IMR-90 (cell line): ENCODE measurements at regions not wholly inside any gene's neighbourhood (a gene's known extent, or its start where the extent isn't known, plus 50 kb on each side); places are given as distances from the start of the nearest gene placed in this dataset.

Source experiments
- ATAC-seq: fragments of 200-7000 bp; cut with Tn5 transposase; 2 replicates; pipeline ENCODE4 v1.9.1; 2020; ENCODE audit warnings: low read depth, mild to moderate bottlenecking, moderate library complexity
- BruUV-seq: library from RNA; stranded (reverse); fragments of 400-500 nt; replicated peaks from 2 replicates; lab custom pipeline; 2021; lab: Mats Ljungman, UMichigan
- CTCF ChIA-PET: fragments of 300-600 bp; formaldehyde crosslinking; extraction: SDS; loops from one replicate; lab custom pipeline; 2021; ENCODE audit warnings: antibody characterized with exemption; lab: Yijun Ruan, JAX
- POLR2A ChIA-PET: fragments of 300-600 bp; sonication (Branson Sonifier 250); formaldehyde crosslinking; loops from one replicate; lab custom pipeline; 2022; ENCODE audit warnings: antibody characterized with exemption; ENCODE audit not compliant: unreplicated experiment; lab: Charles Lee
- DNase-seq: peaks from one replicate; pipeline ENCODE4 v3.0.0; 2013
- H2AFZ ChIP-seq: replicated peaks from 2 replicates; pipeline ENCODE3; 2013; ENCODE audit warnings: low read length, mild to moderate bottlenecking; ENCODE audit not compliant: poor library complexity
- H2AK5ac ChIP-seq: 2 replicates; pipeline ENCODE4 v1.6.1; 2013; ENCODE audit warnings: low read depth, low read length, inconsistent platforms
- H2AK9ac ChIP-seq: replicated peaks from 2 replicates; pipeline ENCODE3; 2013; ENCODE audit warnings: mild to moderate bottlenecking, low read depth, low read length, moderate library complexity; ENCODE audit not compliant: poor library complexity
- H2BK120ac ChIP-seq: 2 replicates; pipeline ENCODE4 v1.6.1; 2013; ENCODE audit warnings: low read depth, low read length, inconsistent platforms
- H2BK15ac ChIP-seq: 3 replicates; pipeline ENCODE4 v1.6.1; 2013; ENCODE audit warnings: low read depth, low read length, inconsistent platforms
- H2BK20ac ChIP-seq: 2 replicates; pipeline ENCODE4 v1.6.1; 2013; ENCODE audit warnings: low read depth, mild to moderate bottlenecking, inconsistent platforms, low read length, moderate library complexity
- H2BK5ac ChIP-seq: 2 replicates; pipeline ENCODE4 v1.6.1; 2013; ENCODE audit warnings: mild to moderate bottlenecking, low read depth, low read length, inconsistent platforms; ENCODE audit not compliant: poor library complexity, severe bottlenecking
- H3K14ac ChIP-seq: replicated peaks from 2 replicates; pipeline ENCODE4 v1.6.1; 2013; ENCODE audit warnings: low read depth, low read length, inconsistent platforms
- H3K18ac ChIP-seq: 2 replicates; pipeline ENCODE4 v1.6.1; 2013; ENCODE audit warnings: low read depth, low read length, control low read depth
- H3K23ac ChIP-seq: 2 replicates; pipeline ENCODE4 v1.6.1; 2013; ENCODE audit warnings: low read depth, low read length, inconsistent platforms
- H3K27ac ChIP-seq: 2 replicates; pipeline ENCODE4 v1.5.1; 2013; ENCODE audit warnings: mild to moderate bottlenecking, control low read depth, low read length; ENCODE audit not compliant: insufficient read depth
- H3K27me3 ChIP-seq: 2 replicates; pipeline ENCODE4 v1.6.1; 2013; ENCODE audit warnings: low read length; ENCODE audit not compliant: control insufficient read depth, insufficient read depth
- H3K36me3 ChIP-seq: 2 replicates; pipeline ENCODE4 v1.6.1; 2013; ENCODE audit warnings: low read length, mixed read lengths; ENCODE audit not compliant: control insufficient read depth, insufficient read depth
- H3K4ac ChIP-seq: 2 replicates; pipeline ENCODE4 v1.6.1; 2013; ENCODE audit warnings: low read depth, low read length, inconsistent platforms
- H3K4me1 ChIP-seq: 2 replicates; pipeline ENCODE4 v1.6.1; 2013; ENCODE audit warnings: low read length, mixed read lengths; ENCODE audit not compliant: control insufficient read depth, insufficient read depth
- H3K4me2 ChIP-seq: 2 replicates; pipeline ENCODE4 v1.6.1; 2013; ENCODE audit warnings: low read depth, mild to moderate bottlenecking, control low read depth, low read length, moderate library complexity
- H3K4me3 ChIP-seq: 2 replicates; pipeline ENCODE4 v1.5.1; 2013; ENCODE audit warnings: low read depth, mild to moderate bottlenecking, control low read depth, low read length, moderate library complexity; ENCODE audit not compliant: insufficient read depth
- H3K56ac ChIP-seq: 2 replicates; pipeline ENCODE4 v1.6.1; 2013; ENCODE audit warnings: low read length, inconsistent platforms; ENCODE audit not compliant: insufficient read depth; ENCODE audit errors: extremely low read depth
- H3K79me1 ChIP-seq, 2 experiments: 2 replicates each; pipeline ENCODE4 v1.6.1; 2013; ENCODE audit warnings: low read length in 2 of 2, inconsistent platforms in 1 of 2, low read depth in 1 of 2
- H3K9ac ChIP-seq: 2 replicates; pipeline ENCODE4 v1.6.1; 2013; ENCODE audit warnings: low read depth, low read length, control low read depth
- H3K9me1 ChIP-seq: 2 replicates; pipeline ENCODE4 v1.6.1; 2013; ENCODE audit warnings: low read length, inconsistent platforms; ENCODE audit not compliant: insufficient read depth
- H3K9me3 ChIP-seq: 2 replicates; pipeline ENCODE4 v1.6.1; 2013; ENCODE audit warnings: low read length; ENCODE audit not compliant: control insufficient read depth, insufficient read depth
- H4K20me1 ChIP-seq: 2 replicates; pipeline ENCODE4 v1.6.1; 2013; ENCODE audit warnings: low read length, inconsistent platforms; ENCODE audit not compliant: insufficient read depth
- H4K5ac ChIP-seq: 2 replicates; pipeline ENCODE4 v1.6.1; 2013; ENCODE audit warnings: mild to moderate bottlenecking, low read depth, low read length, control low read depth
- H4K8ac ChIP-seq, 2 experiments: 2 replicates each; pipeline ENCODE4 v1.6.1; 2013; ENCODE audit warnings: low read depth in 2 of 2, low read length in 2 of 2, control low read depth in 1 of 2, inconsistent platforms in 1 of 2
- H4K91ac ChIP-seq: 2 replicates; pipeline ENCODE4 v1.6.1; 2013; ENCODE audit warnings: low read depth, low read length, inconsistent platforms; ENCODE audit not compliant: insufficient read depth
- CEBPB ChIP-seq: IDR thresholded peaks from 2 replicates; pipeline ENCODE4 v1.6.1; 2012; ENCODE audit warnings: low read depth, low read length, improper control_type of control experiment
- CHD1 ChIP-seq: IDR thresholded peaks from 2 replicates; pipeline ENCODE4 v1.6.1; 2012; ENCODE audit warnings: low read depth, low read length, improper control_type of control experiment
- FOS ChIP-seq: fragments of 150-350 bp; IDR thresholded peaks from 2 replicates; pipeline ENCODE4 v1.6.1; 2016; ENCODE audit warnings: low read depth, low read length
- RAD21 ChIP-seq: IDR thresholded peaks from 2 replicates; pipeline ENCODE4 v1.6.1; 2012; ENCODE audit warnings: low read length, improper control_type of control experiment
- RCOR1 ChIP-seq: IDR thresholded peaks from 2 replicates; pipeline ENCODE4 v1.6.1; 2012; ENCODE audit warnings: mild to moderate bottlenecking, low read length, improper control_type of control experiment; ENCODE audit not compliant: insufficient replicate concordance
- WGBS, 2 experiments: methylation state at CpG; one replicate each; pipeline versions ENCODE4 v1.1.5 to v1.1.7; 2013; ENCODE audit warnings: missing lambda C conversion rate in 2 of 2; ENCODE audit not compliant: insufficient read length in 1 of 2; ENCODE audit errors: extremely low coverage in 2 of 2; 5-methylcytosine and 5-hydroxymethylcytosine counted together
- dilution Hi-C: fragments of 300-500 bp; cut with HindIII; formaldehyde crosslinking; loops from one replicate; pipeline ENCODE4 v1.14.3; 2018; ENCODE audit warnings: low sequenced_read_pairs; ENCODE audit not compliant: unreplicated experiment
- in situ Hi-C: fragments of 300-500 bp; cut with MboI; formaldehyde crosslinking; loops from 3 replicates; pipeline ENCODE4 v1.14.3; 2019; ENCODE audit warnings: low sequenced_read_pairs, inconsistent platforms, mixed read lengths
- intact Hi-C: fragments of 100-400 bp; cut with micrococcal nuclease; formaldehyde crosslinking; loops from 2 replicates; pipeline ENCODE4 v1.10.0; 2022
- TF ChIP-seq, protein P1 (sequence below): fragments of 150-350 bp; IDR thresholded peaks from 2 replicates; pipeline ENCODE4 v1.6.1; 2016; ENCODE audit warnings: low read depth, mild to moderate bottlenecking, low read length, moderate library complexity, borderline replicate concordance

DNA sequence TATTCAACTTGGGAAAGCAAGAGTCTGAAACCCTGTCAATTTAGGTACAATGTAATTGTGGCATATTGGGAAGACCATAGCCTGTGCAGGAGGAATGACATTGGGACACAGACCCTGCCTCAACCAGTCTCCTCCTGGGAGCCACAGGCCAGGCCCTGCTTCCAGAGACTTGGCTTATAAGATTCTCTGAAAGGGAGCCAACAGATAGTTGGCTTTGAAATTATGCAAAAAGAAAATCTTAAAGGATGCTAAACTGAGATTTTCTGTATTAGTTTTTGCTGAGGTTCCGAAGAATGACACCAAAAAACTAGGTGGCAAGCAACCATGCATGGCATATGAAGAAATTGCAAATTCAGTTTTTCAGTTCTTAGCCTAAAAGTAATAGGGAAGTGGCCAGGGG, 76.4 kb upstream of the CYRIA start:
- DNase-seq = no peak

More for the DNA sequence above, 76.4 kb upstream of the CYRIA start:
- in situ Hi-C loops (no loop called here), dilution Hi-C loops (no loop called here), intact Hi-C loops (no loop called here)
- H3K4me2 ChIP-seq = no peak overlapping the region
- H3K79me1 ChIP-seq = no peaks in the 10 kb centered on the region
- H3K9ac ChIP-seq = no peak overlapping the region
- no peaks in the 10 kb centered on the region for H3K36me3 ChIP-seq
- no peak for ATAC-seq
- H2AFZ ChIP-seq = no peak overlapping the region
- no peak overlapping the region for H3K4me3 ChIP-seq
- no peak overlapping the region for H3K18ac ChIP-seq
- POLR2A ChIA-PET = no interaction called here
- BruUV-seq = no TSS peak
- no peaks in the 10 kb centered on the region for H3K9me3 ChIP-seq
- H2BK5ac ChIP-seq = no peak overlapping the region
- H4K91ac ChIP-seq = no peak overlapping the region
- H4K20me1 ChIP-seq = no peaks in the 10 kb centered on the region
- H4K8ac ChIP-seq = no peak overlapping the region
- H3K27me3 ChIP-seq = no peaks in the 10 kb centered on the region
- no peak overlapping the region for H3K56ac ChIP-seq
- no peak overlapping the region for H4K5ac ChIP-seq
- H3K23ac ChIP-seq = no peak overlapping the region
- no peak overlapping the region for H2BK20ac ChIP-seq
- no peak overlapping the region for H2BK120ac ChIP-seq
- TF ChIP-seq RAD21 (no peak), CHD1 (no peak), CEBPB (no peak), RCOR1 (no peak), FOS (no peak)
- TF ChIP-seq, protein P1, sequence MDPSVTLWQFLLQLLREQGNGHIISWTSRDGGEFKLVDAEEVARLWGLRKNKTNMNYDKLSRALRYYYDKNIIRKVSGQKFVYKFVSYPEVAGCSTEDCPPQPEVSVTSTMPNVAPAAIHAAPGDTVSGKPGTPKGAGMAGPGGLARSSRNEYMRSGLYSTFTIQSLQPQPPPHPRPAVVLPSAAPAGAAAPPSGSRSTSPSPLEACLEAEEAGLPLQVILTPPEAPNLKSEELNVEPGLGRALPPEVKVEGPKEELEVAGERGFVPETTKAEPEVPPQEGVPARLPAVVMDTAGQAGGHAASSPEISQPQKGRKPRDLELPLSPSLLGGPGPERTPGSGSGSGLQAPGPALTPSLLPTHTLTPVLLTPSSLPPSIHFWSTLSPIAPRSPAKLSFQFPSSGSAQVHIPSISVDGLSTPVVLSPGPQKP = no peak
- no peak overlapping the region for H3K4ac ChIP-seq
- no peak overlapping the region for H2AK5ac ChIP-seq
- no peak overlapping the region for H3K14ac ChIP-seq
- H3K9me1 ChIP-seq = no peaks in the 10 kb centered on the region
- 40% methylated on average over 1 of the region's 1 CpG; no CpG with 5 or more reads in 1 of the 2 experiments for WGBS, 2 experiments
- no peak overlapping the region for H2AK9ac ChIP-seq
- H3K4me1 ChIP-seq = no peaks in the 10 kb centered on the region
- H2BK15ac ChIP-seq = no peak overlapping the region
- no peak overlapping the region for H3K27ac ChIP-seq
- CTCF ChIA-PET = no interaction called here
